ENCODE measurements at regions not wholly inside any gene's neighbourhood (a gene's known extent, or its start where the extent isn't known, plus 50 kb on each side); places are given as distances from the start of the nearest gene placed in this dataset.

GRCh38 chr4:43224559-43224958 is 332.0 kb downstream of the GRXCR1 start:
- no peak overlapping the region for H3K4me3 ChIP-seq
- H3K36me3 ChIP-seq = no peaks in the 10 kb centered on the region
- no peaks in the 10 kb centered on the region for H3K27me3 ChIP-seq
- H3K9me3 ChIP-seq = no peaks in the 10 kb centered on the region
- no peak overlapping the region for H3K27ac ChIP-seq
- WGBS, 3 donors = 21 to 39% (median 27%) methylated on average over 2 of the region's 2 CpGs
- no peak for DNase-seq
- intact Hi-C loops (cut with DNase I) = no loop called here
- TF ChIP-seq CTCF (IDR thresholded peaks at IDR 0.05) = no peak
- no peaks in the 10 kb centered on the region for H3K4me1 ChIP-seq (ENCODE audit: insufficient read depth)

- H3K27ac ChIP-seq = no peak overlapping the region
- intact Hi-C loops (cut with DNase I) = no loop called here
- no peaks in the 10 kb centered on the region for H3K36me3 ChIP-seq
- no peaks in the 10 kb centered on the region for H3K9me3 ChIP-seq
- no peak for TF ChIP-seq POLR2A (IDR thresholded peaks at IDR 0.05)
- TF ChIP-seq EP300 (IDR thresholded peaks at IDR 0.05) = no peak
- no peak for TF ChIP-seq CTCF (IDR thresholded peaks at IDR 0.05)
- H3K4me3 ChIP-seq = no peak overlapping the region
- no peaks in the 10 kb centered on the region for H3K27me3 ChIP-seq
- 89 to 92% (median 90%) methylated on average over 3 of the region's 3 CpGs for WGBS, 3 donors
- no peak for DNase-seq
- no peaks in the 10 kb centered on the region for H3K4me1 ChIP-seq (ENCODE audit: insufficient read depth)
Observed at GRCh38 chr4:43233321-43233720, 340.8 kb downstream of the GRXCR1 start.

GRCh38 chr4:43234626-43235415 is 342.3 kb downstream of the GRXCR1 start:
- no peak overlapping the region for H3K27ac ChIP-seq
- TF ChIP-seq EP300 (IDR thresholded peaks at IDR 0.05) (no peak), POLR2A (IDR thresholded peaks at IDR 0.05) (no peak), CTCF (IDR thresholded peaks at IDR 0.05) (no peak)
- H3K4me1 ChIP-seq (ENCODE audit: insufficient read depth) = no peaks in the 10 kb centered on the region
- DNase-seq = no peak
- H3K4me3 ChIP-seq = no peak overlapping the region
- H3K27me3 ChIP-seq = no peaks in the 10 kb centered on the region
- H3K9me3 ChIP-seq = no peaks in the 10 kb centered on the region
- no peaks in the 10 kb centered on the region for H3K36me3 ChIP-seq
- intact Hi-C loops (cut with DNase I) = no loop called here
- 63 to 77% (median 66%) methylated on average over 5 of the region's 5 CpGs for WGBS, 3 donors

GRCh38 chr4:43238008-43238407 is 345.5 kb downstream of the GRXCR1 start:
- Histone ChIP-seq H3K27me3 (no peaks in the 10 kb centered on the region), H3K36me3 (no peaks in the 10 kb centered on the region), H3K27ac (no peak overlapping the region), H3K4me1 (ENCODE audit: insufficient read depth) (no peaks in the 10 kb centered on the region), H3K4me3 (no peak overlapping the region), H3K9me3 (no peaks in the 10 kb centered on the region)
- no peak for DNase-seq
- 67 to 76% (median 76%) methylated on average over 1 of the region's 1 CpG for WGBS, 3 donors
- intact Hi-C loops (cut with DNase I) = no loop called here
- no peak for TF ChIP-seq EP300 (IDR thresholded peaks at IDR 0.05)
- TF ChIP-seq CTCF (IDR thresholded peaks at IDR 0.05) = no peak
- TF ChIP-seq POLR2A (IDR thresholded peaks at IDR 0.05) = no peak
